SK-N-SH (cell line): ENCODE measurements at regions not wholly inside any gene's neighbourhood (a gene's known extent, or its start where the extent isn't known, plus 50 kb on each side); places are given as distances from the start of the nearest gene placed in this dataset.

Source experiments
- JUND ChIP-seq: IDR thresholded peaks from 2 replicates; pipeline ENCODE4 v1.4.0; 2012
- RFX5 ChIP-seq: IDR thresholded peaks from 2 replicates; pipeline ENCODE4 v1.6.1; 2012; ENCODE audit warnings: mild to moderate bottlenecking, improper control_type of control experiment, low read length
- TAF1 ChIP-seq: IDR thresholded peaks from 2 replicates; pipeline ENCODE4 v1.6.1; 2012; ENCODE audit warnings: low read depth, mild to moderate bottlenecking, low read length, moderate library complexity, borderline replicate concordance
- TF ChIP-seq, protein P1 (sequence below): fragments of 200-600 bp; sonication (generic); IDR thresholded peaks from 2 replicates; pipeline ENCODE4 v1.6.1; 2017; ENCODE audit warnings: antibody characterized with exemption, mild to moderate bottlenecking, moderate library complexity

DNA sequence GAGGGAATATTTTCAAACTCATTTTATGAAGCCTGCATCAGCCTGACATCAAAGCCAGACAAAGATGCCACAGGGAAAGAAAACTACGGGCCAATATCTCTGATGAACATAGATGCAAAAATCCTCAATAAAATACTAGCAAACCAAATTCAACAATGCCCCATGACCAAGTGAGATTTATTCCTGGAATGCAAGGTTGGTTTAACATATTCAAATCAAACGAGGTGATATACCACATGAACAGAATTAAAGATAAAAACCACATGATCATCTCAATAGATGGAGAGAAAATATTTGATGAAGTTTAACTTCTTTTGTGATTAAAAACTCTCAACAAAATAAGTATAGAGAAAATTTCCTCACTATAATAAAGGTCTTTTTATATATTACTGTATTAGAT, 792.0 kb upstream of the ZNF608 start:
- TF ChIP-seq, protein P1, sequence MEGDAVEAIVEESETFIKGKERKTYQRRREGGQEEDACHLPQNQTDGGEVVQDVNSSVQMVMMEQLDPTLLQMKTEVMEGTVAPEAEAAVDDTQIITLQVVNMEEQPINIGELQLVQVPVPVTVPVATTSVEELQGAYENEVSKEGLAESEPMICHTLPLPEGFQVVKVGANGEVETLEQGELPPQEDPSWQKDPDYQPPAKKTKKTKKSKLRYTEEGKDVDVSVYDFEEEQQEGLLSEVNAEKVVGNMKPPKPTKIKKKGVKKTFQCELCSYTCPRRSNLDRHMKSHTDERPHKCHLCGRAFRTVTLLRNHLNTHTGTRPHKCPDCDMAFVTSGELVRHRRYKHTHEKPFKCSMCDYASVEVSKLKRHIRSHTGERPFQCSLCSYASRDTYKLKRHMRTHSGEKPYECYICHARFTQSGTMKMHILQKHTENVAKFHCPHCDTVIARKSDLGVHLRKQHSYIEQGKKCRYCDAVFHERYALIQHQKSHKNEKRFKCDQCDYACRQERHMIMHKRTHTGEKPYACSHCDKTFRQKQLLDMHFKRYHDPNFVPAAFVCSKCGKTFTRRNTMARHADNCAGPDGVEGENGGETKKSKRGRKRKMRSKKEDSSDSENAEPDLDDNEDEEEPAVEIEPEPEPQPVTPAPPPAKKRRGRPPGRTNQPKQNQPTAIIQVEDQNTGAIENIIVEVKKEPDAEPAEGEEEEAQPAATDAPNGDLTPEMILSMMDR: no peak
- no peak for TF ChIP-seq RFX5
- TF ChIP-seq TAF1: no peak
- no peak for TF ChIP-seq JUND
